ENCODE measurements at regions not wholly inside any gene's neighbourhood (a gene's known extent, or its start where the extent isn't known, plus 50 kb on each side); places are given as distances from the start of the nearest gene placed in this dataset.
A peak's percentile ranks its signal among the peaks of the same experiment; 100 is the strongest.

DNA sequence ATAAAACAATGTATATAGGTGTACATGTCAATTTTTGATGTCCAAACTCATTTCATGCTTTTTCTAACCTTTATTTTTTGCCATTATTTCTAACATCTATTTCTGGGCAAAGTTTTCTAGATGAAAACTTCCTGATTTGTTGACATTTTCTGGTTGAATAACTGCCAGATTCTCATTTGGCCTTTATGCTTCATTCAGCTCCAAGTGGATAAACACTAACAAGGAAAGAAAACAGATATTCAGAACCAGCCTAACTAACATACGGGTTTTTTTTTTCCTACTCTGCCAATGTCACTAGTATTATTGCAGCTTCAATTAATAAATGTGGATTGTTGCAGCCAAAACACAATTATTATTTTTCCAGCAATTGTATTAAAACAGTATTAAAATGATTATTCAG is 50.9 kb upstream of the RAP1GDS1 start:
- no peak for DNase-seq (ENCODE audit: low read depth)
- H3K4me3 ChIP-seq (ENCODE audit: low read length), result no peak overlapping the region
- TF ChIP-seq, protein P1, sequence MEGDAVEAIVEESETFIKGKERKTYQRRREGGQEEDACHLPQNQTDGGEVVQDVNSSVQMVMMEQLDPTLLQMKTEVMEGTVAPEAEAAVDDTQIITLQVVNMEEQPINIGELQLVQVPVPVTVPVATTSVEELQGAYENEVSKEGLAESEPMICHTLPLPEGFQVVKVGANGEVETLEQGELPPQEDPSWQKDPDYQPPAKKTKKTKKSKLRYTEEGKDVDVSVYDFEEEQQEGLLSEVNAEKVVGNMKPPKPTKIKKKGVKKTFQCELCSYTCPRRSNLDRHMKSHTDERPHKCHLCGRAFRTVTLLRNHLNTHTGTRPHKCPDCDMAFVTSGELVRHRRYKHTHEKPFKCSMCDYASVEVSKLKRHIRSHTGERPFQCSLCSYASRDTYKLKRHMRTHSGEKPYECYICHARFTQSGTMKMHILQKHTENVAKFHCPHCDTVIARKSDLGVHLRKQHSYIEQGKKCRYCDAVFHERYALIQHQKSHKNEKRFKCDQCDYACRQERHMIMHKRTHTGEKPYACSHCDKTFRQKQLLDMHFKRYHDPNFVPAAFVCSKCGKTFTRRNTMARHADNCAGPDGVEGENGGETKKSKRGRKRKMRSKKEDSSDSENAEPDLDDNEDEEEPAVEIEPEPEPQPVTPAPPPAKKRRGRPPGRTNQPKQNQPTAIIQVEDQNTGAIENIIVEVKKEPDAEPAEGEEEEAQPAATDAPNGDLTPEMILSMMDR (conservative IDR thresholded peaks at IDR 0.05; ENCODE audit: low read length), result no peak

DNA sequence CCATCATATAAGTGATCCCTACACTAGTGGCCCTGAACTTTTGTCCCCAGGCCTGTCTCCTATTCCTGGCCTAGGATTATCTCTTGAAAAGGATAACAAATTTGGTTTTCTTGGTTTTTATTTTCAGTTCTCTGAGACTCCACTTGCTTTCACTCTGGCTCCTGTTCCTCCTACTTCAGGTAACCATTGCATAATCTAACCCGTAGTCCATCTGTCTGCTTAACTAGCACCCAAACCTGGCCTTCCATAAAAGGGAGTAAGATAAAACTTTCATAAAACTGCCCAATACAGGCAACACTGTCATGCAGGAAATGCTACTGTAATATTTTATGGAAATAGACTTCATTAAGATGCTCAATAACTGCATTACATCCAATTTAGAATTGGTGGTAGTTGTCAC is 52.1 kb upstream of the RAP1GDS1 start:
- no peak overlapping the region for H3K4me3 ChIP-seq (ENCODE audit: low read length)
- no peak for DNase-seq (ENCODE audit: low read depth)
- TF ChIP-seq, protein P1 (conservative IDR thresholded peaks at IDR 0.05; ENCODE audit: low read length), result no peak

DNA sequence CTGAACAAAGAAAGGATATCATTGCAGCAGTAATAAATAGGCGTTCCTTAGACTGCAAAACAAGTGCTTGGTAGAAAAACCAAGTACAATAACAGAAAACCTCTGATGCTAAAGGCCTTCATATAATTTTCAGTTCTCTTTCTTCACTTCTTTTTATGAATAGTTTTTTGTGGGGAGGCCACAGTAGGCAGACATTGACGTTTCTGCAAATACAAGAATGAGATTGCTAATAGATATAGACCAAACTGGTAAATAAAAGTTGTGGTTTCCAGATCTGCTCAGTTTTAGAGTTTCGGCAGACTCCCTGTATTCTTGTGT is 57.0 kb upstream of the RAP1GDS1 start:
- no peak for DNase-seq (ENCODE audit: low read depth)
- TF ChIP-seq, protein P1 (conservative IDR thresholded peaks at IDR 0.05; ENCODE audit: low read length), result no peak
- no peak overlapping the region for H3K4me3 ChIP-seq (ENCODE audit: low read length)

DNA sequence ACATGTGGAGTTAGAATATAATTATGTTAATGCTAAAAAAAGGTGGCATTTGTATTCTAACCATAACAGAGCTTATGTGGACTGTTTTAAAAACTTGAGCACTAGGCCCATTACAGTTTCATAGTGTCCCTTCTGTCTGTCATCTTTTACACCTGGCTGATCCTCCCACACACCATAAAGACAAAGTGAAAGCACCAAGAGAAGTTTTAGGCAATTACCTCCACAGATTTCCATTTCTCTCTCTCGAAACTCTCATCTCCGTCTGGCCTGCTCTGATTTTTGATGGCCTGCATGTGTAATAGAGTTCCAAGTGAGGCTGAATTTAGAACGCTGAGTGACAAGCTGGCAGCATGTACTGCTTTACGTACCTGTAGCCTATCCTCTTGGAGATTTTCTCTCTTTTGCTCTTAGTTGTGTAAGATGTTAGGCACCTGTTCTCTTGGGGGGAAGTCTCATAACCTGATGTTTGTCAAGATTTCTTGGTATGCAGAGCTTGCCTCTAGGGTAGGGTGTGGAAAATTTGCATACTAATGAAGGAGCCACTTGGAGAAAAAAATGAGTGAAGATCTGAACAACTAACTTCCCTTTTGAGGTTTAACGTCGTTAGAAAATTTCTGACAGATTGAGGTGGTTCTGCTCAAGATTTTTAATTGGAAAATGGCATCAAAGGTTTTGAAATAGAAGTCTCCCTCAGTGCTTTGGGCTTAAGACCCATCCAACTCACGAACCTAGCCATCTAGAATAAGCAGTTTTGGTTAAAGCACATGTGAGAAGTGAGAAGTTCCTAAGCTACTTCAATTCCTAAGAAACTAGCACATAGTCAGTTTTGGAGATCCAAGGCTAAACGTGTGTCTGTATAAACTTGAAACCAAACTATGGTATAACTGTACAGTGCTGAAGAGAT is 57.6 kb upstream of the RAP1GDS1 start:
- TF ChIP-seq, protein P1 (conservative IDR thresholded peaks at IDR 0.05; ENCODE audit: low read length), result no peak
- no peak for DNase-seq (ENCODE audit: low read depth)
- no peak overlapping the region for H3K4me3 ChIP-seq (ENCODE audit: low read length)

DNA sequence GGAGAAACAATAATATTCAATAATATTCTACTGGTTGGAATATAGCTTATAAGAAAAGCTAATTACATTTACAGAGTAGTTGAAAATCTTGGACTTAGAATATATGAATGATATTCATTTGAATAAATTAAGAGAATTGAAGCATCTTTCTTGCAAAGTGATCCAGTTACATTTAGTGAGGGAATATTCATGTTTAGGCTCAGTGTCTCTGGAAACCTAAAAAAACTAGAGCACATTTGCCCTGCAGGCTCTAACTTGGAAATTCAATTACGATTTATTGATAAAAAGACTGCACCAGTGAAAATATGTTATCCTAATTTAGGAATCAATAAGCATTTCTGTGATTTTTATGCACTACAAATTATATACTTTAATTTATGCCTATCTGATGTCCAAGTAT is 58.3 kb upstream of the RAP1GDS1 start:
- no peak for DNase-seq (ENCODE audit: low read depth)
- TF ChIP-seq, protein P1 (conservative IDR thresholded peaks at IDR 0.05; ENCODE audit: low read length), result no peak
- no peak overlapping the region for H3K4me3 ChIP-seq (ENCODE audit: low read length)

DNA sequence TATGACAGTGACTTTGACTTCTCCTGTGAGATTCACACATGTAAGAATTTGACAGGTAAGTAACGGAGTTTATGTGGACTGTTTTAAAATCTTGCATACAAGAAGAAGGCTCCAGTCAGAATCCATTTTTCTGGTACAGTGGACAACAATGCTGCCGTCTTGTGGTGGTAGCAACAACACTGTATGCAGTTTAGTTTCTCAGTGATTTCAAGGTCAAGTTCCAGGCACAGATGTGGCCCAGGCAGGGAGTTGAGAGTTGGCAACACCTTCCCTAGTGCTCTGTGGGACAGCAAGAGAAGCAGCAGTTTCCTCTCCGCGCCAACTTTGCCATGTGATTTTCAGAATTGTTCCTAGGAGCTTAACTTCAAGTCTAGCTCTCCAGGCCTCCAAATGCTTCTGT is 56.0 kb upstream of the STPG2 start:
- DNase-seq (ENCODE audit: low read depth), result peak; percentile 4
- TF ChIP-seq, protein P1 (conservative IDR thresholded peaks at IDR 0.05; ENCODE audit: low read length), result peak; percentile 29; the same call in 1 of the 2 replicates
- no peak overlapping the region for H3K4me3 ChIP-seq (ENCODE audit: low read length)

DNA sequence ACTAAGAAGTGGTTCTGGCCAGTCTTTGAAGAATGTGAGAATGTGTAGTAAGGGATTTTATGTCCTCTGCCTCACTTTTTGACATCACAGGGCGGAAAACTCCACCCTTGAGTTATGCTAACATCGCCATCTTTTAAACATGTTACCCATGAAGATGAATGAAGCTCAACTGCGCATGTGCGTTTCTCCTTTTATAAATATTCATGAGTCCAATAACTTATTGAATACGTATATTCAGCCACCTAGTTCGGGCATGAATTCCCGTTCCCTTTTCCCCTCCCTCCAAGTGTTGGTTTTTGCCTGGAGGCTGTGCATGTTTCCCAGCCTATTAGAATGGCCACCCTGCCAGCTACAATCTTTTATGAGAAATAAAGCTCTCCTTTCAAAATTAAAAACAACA is 51.7 kb upstream of the STPG2 start:
- TF ChIP-seq, protein P1 (conservative IDR thresholded peaks at IDR 0.05; ENCODE audit: low read length), result no peak
- no peak overlapping the region for H3K4me3 ChIP-seq (ENCODE audit: low read length)
- no peak for DNase-seq (ENCODE audit: low read depth)

Measured in AG10803 (cell line).